H1 (cell line): ENCODE measurements at regions not wholly inside any gene's neighbourhood (a gene's known extent, or its start where the extent isn't known, plus 50 kb on each side); places are given as distances from the start of the nearest gene placed in this dataset.

Experiments
- CTCF ChIA-PET: fragments of 300-600 bp; sonication (Branson Sonifier 250); formaldehyde crosslinking; loops from one replicate; lab custom pipeline; 2021; ENCODE audit not compliant: partially characterized antibody; lab: Charles Lee
- POLR2A ChIA-PET: fragments of 300-600 bp; sonication (Branson Sonifier 250); formaldehyde crosslinking; loops from one replicate; lab custom pipeline; 2021; ENCODE audit warnings: inconsistent platforms; ENCODE audit not compliant: partially characterized antibody; lab: Charles Lee
- DNase-seq, 2 experiments: peaks; one replicate each; pipeline versions ENCODE4 v3.0.0 to v3.0.0-alpha.2; 2010 to 2022; ENCODE audit warnings: low spot score in 2 of 2, low read depth in 1 of 2, mixed read lengths in 1 of 2
- FAIRE-seq: peaks from 2 replicates; lab custom pipeline; 2011; peaks lifted over from hg19 to GRCh38; lab: Jason Lieb, UNC
- H2AFZ ChIP-seq: 2 replicates; pipeline ENCODE4 v1.8.1; 2012; ENCODE audit warnings: low read length, inconsistent platforms
- H2AK5ac ChIP-seq: 2 replicates; pipeline ENCODE4 v1.6.1; 2013; ENCODE audit warnings: low read depth, low read length
- H2BK120ac ChIP-seq: replicated peaks from 2 replicates; pipeline ENCODE3; 2013; ENCODE audit warnings: low read depth, low read length, inconsistent platforms
- H2BK12ac ChIP-seq: 2 replicates; pipeline ENCODE4 v1.6.1; 2013; ENCODE audit warnings: low read depth, low read length
- H2BK15ac ChIP-seq: 2 replicates; pipeline ENCODE4 v1.6.1; 2013; ENCODE audit warnings: low read length
- H2BK20ac ChIP-seq: 2 replicates; pipeline ENCODE4 v1.6.1; 2013; ENCODE audit warnings: low read length
- H2BK5ac ChIP-seq: 2 replicates; pipeline ENCODE4 v1.6.1; 2013; ENCODE audit warnings: low read depth, low read length
- H3K14ac ChIP-seq: 2 replicates; pipeline ENCODE4 v1.6.1; 2013; ENCODE audit warnings: inconsistent platforms; ENCODE audit not compliant: insufficient read length
- H3K18ac ChIP-seq: 2 replicates; pipeline ENCODE4 v1.6.1; 2013; ENCODE audit warnings: low read length; ENCODE audit errors: extremely low read depth
- H3K23ac ChIP-seq: 2 replicates; pipeline ENCODE4 v1.6.1; 2013; ENCODE audit warnings: inconsistent platforms; ENCODE audit not compliant: insufficient read length
- H3K23me2 ChIP-seq: 2 replicates; pipeline ENCODE4 v1.6.1; 2013; ENCODE audit warnings: low read depth, low read length
- H3K27ac ChIP-seq: 2 replicates; pipeline ENCODE4 v1.6.1; 2011; ENCODE audit warnings: low read depth, low read length, inconsistent platforms
- H3K27me3 ChIP-seq, 4 experiments: replicated peaks in 1 of 4; 1 replicate in 1 of 4; 2 replicates in 3 of 4; pipeline versions ENCODE4 v1.6.1 to v1.8.1; 2011 to 2013; ENCODE audit warnings: low read length in 3 of 4, mild to moderate bottlenecking in 3 of 4, inconsistent platforms in 2 of 4, mixed read lengths in 2 of 4, moderate library complexity in 1 of 4; ENCODE audit not compliant: control insufficient read depth in 3 of 4, insufficient read depth in 3 of 4; ENCODE audit errors: extremely low read depth in 1 of 4
- H3K36me3 ChIP-seq, 4 experiments: 2 replicates each; pipeline versions ENCODE4 v1.6.1 to v1.8.1; 2011 to 2013; ENCODE audit warnings: mild to moderate bottlenecking in 4 of 4, low read length in 3 of 4, moderate library complexity in 2 of 4, control low read depth in 1 of 4, inconsistent platforms in 1 of 4; ENCODE audit not compliant: insufficient read depth in 4 of 4, control insufficient read depth in 2 of 4
- H3K4ac ChIP-seq: replicated peaks from 2 replicates; pipeline ENCODE3; 2013; ENCODE audit warnings: low read length, low read depth, mixed read lengths, inconsistent platforms; ENCODE audit not compliant: insufficient read length
- H3K4me1 ChIP-seq, 4 experiments: replicated peaks in 1 of 4; 1 replicate in 1 of 4; 2 replicates in 3 of 4; pipeline versions ENCODE4 v1.6.1 to v1.8.1; 2011 to 2013; ENCODE audit warnings: low read length in 3 of 4, inconsistent platforms in 2 of 4, mixed read lengths in 1 of 4; ENCODE audit not compliant: insufficient read depth in 4 of 4, control insufficient read depth in 3 of 4
- H3K4me2 ChIP-seq, 2 experiments: 2 replicates each; pipeline versions ENCODE4 v1.6.1 to v1.8.1; 2011 to 2013; ENCODE audit warnings: low read depth in 2 of 2, low read length in 2 of 2, control low read depth in 1 of 2, inconsistent platforms in 1 of 2, mild to moderate bottlenecking in 1 of 2; ENCODE audit not compliant: insufficient read depth in 1 of 2
- H3K4me3 ChIP-seq, 4 experiments: fragments of 200-600, 300-600 bp in 1 of 4; sonication (generic), shearing (Covaris generic), sonication (Bioruptor Twin) in 1 of 4; 2 replicates each; pipeline versions ENCODE4 v1.5.1 to v1.8.1; 2011 to 2016; ENCODE audit warnings: low read length in 4 of 4, low read depth in 3 of 4, control low read depth in 2 of 4, inconsistent platforms in 2 of 4, mild to moderate bottlenecking in 2 of 4, mixed read lengths in 1 of 4, moderate library complexity in 1 of 4; ENCODE audit not compliant: insufficient read depth in 2 of 4; ENCODE audit errors: extremely low read depth in 1 of 4
- H3K56ac ChIP-seq: replicated peaks from 2 replicates; pipeline ENCODE3; 2013; ENCODE audit warnings: low read depth, mild to moderate bottlenecking, mixed read lengths, low read length, inconsistent platforms; ENCODE audit not compliant: insufficient read length
- H3K79me1 ChIP-seq: 2 replicates; pipeline ENCODE4 v1.6.1; 2013; ENCODE audit warnings: low read depth, low read length, control low read depth
- H3K79me2 ChIP-seq, 2 experiments: 2 replicates each; pipeline versions ENCODE4 v1.6.1 to v1.8.1; 2012 to 2013; ENCODE audit warnings: low read length in 2 of 2, mild to moderate bottlenecking in 2 of 2, inconsistent platforms in 1 of 2; ENCODE audit not compliant: insufficient read depth in 2 of 2, control insufficient read depth in 1 of 2
- H3K9ac ChIP-seq, 4 experiments: replicated peaks in 1 of 4; 1 replicate in 1 of 4; 2 replicates in 3 of 4; pipeline versions ENCODE4 v1.6.1 to v1.8.1; 2011 to 2013; ENCODE audit warnings: low read depth in 3 of 4, low read length in 3 of 4, control low read depth in 2 of 4, mild to moderate bottlenecking in 2 of 4, moderate library complexity in 2 of 4, inconsistent platforms in 1 of 4; ENCODE audit errors: extremely low read depth in 1 of 4
- H3K9me3 ChIP-seq, 2 experiments: 2 replicates each; pipeline versions ENCODE4 v1.6.1 to v1.8.1; 2012 to 2013; ENCODE audit warnings: mild to moderate bottlenecking in 2 of 2, moderate library complexity in 2 of 2, control low read depth in 1 of 2, inconsistent platforms in 1 of 2, low read depth in 1 of 2, low read length in 1 of 2, mixed read lengths in 1 of 2; ENCODE audit not compliant: insufficient read depth in 2 of 2
- H4K20me1 ChIP-seq, 2 experiments: replicated peaks in 1 of 2; 2 replicates each; pipeline versions ENCODE3 to v1.8.1; 2011 to 2013; ENCODE audit warnings: inconsistent platforms in 2 of 2, low read length in 2 of 2, mild to moderate bottlenecking in 1 of 2; ENCODE audit not compliant: insufficient read depth in 2 of 2, control insufficient read depth in 1 of 2
- H4K5ac ChIP-seq: 2 replicates; pipeline ENCODE4 v1.6.1; 2013; ENCODE audit warnings: low read length, low read depth, mixed read lengths, inconsistent platforms; ENCODE audit not compliant: insufficient read length
- H4K8ac ChIP-seq: 2 replicates; pipeline ENCODE4 v1.8.0; 2013; ENCODE audit warnings: mild to moderate bottlenecking, moderate library complexity, low read length, inconsistent platforms; ENCODE audit not compliant: insufficient read depth; ENCODE audit errors: extremely low read depth
- H4K91ac ChIP-seq: replicated peaks from 2 replicates; pipeline ENCODE3; 2013; ENCODE audit warnings: low read length, mixed read lengths, inconsistent platforms; ENCODE audit not compliant: insufficient read length
- CBX8 ChIP-seq: fragments of 300-800, 300-1000 bp; sonication (generic); IDR thresholded peaks from 2 replicates; pipeline ENCODE4 v1.7.1; 2016; ENCODE audit warnings: low read depth, low read length, borderline replicate concordance
- EP300 ChIP-seq, 2 experiments: IDR thresholded peaks; 1 replicate in 1 of 2; 2 replicates in 1 of 2; pipeline ENCODE4 v1.6.1; 2011 to 2012; ENCODE audit warnings: low read depth in 2 of 2, low read length in 2 of 2, mild to moderate bottlenecking in 2 of 2, borderline replicate concordance in 1 of 2, inconsistent platforms in 1 of 2, moderate library complexity in 1 of 2
- EZH2 ChIP-seq: fragments of 200-600 bp; sonication (generic); IDR thresholded peaks from 2 replicates; pipeline ENCODE4 v1.7.1; 2012; ENCODE audit warnings: low read depth, mild to moderate bottlenecking, moderate library complexity, low read length, inconsistent platforms; ENCODE audit not compliant: severe bottlenecking
- HDAC6 ChIP-seq: IDR thresholded peaks from one replicate; pipeline ENCODE4 v1.7.1; 2012; ENCODE audit warnings: low read depth, mild to moderate bottlenecking, inconsistent platforms, low read length, moderate library complexity
- JUND ChIP-seq: IDR thresholded peaks from 2 replicates; pipeline ENCODE4 v1.6.1; 2011; ENCODE audit warnings: mild to moderate bottlenecking, improper control_type of control experiment, low read length
- MAFK ChIP-seq: IDR thresholded peaks from 2 replicates; pipeline ENCODE4 v1.6.1; 2012; ENCODE audit warnings: low read depth, mild to moderate bottlenecking, improper control_type of control experiment, low read length
- RNF2 ChIP-seq: fragments of 200-900, 300-1000 bp; sonication (generic); IDR thresholded peaks from 2 replicates; pipeline ENCODE4 v1.7.1; 2016; ENCODE audit warnings: borderline replicate concordance, low read depth, mild to moderate bottlenecking, antibody characterized with exemption, low read length; ENCODE audit not compliant: poor library complexity, severe bottlenecking; ENCODE audit errors: missing control alignments
- RXRA ChIP-seq: IDR thresholded peaks from 2 replicates; pipeline ENCODE4 v1.6.1; 2011; ENCODE audit warnings: low read depth, mild to moderate bottlenecking, low read length, moderate library complexity; ENCODE audit not compliant: insufficient read depth
- SP2 ChIP-seq: IDR thresholded peaks from 2 replicates; pipeline ENCODE4 v1.6.1; 2012; ENCODE audit warnings: mild to moderate bottlenecking, low read length, inconsistent platforms
- TAF7 ChIP-seq: optimal IDR thresholded peaks from 2 replicates; pipeline ENCODE3; 2011; ENCODE audit warnings: low read depth, mild to moderate bottlenecking, inconsistent platforms, low read length, moderate library complexity, borderline replicate concordance
- WGBS, 2 experiments: shearing (Covaris generic) in 1 of 2; methylation state at CpG; one replicate each; pipeline versions ENCODE4 v1.1.6 to v1.1.7; 2013 to 2015; ENCODE audit warnings: low lambda C conversion rate in 2 of 2, mixed read lengths in 2 of 2, inconsistent platforms in 1 of 2, low coverage in 1 of 2, missing lambda C conversion rate in 1 of 2; ENCODE audit not compliant: insufficient replicate concordance in 2 of 2, insufficient coverage in 1 of 2, insufficient read length in 1 of 2; ENCODE audit errors: extremely low coverage in 1 of 2, missing lambda C conversion rate in 1 of 2; 5-methylcytosine and 5-hydroxymethylcytosine counted together

GRCh38 chr4:182101618-182102017 lies 141.6 kb upstream of the TENM3 start:
- Histone ChIP-seq H3K4ac (no peak overlapping the region), H3K18ac (no peak overlapping the region), H3K27me3 (no peaks in the 10 kb centered on the region), H4K91ac (no peak overlapping the region), H3K23ac (no peak overlapping the region), H2BK5ac (no peak overlapping the region; the same call in 1 of the 2 replicates), H3K9me3 (no peaks in the 10 kb centered on the region), H3K79me1 (no peaks in the 10 kb centered on the region), H3K56ac (no peak overlapping the region), H2BK15ac (no peak overlapping the region), H3K14ac (no peak overlapping the region), H3K4me1 (peaks cover 0 to 2% (median 0%) of the 10 kb centered on the region in 4 experiments; a peak in 2 of 7 replicates), H3K79me2 (no peaks in the 10 kb centered on the region), H3K4me2 (no peak overlapping the region), H3K27ac (no peak overlapping the region), H2AK5ac (no peak overlapping the region), H3K4me3 (no peak overlapping the region), H3K9ac (no peak overlapping the region), H3K23me2 (no peaks in the 10 kb centered on the region), H4K8ac (no peak overlapping the region), H2BK12ac (no peak overlapping the region), H4K20me1 (no peaks in the 10 kb centered on the region), H3K36me3 (no peaks in the 10 kb centered on the region), H2AFZ (no peak overlapping the region), H2BK120ac (no peak overlapping the region), H4K5ac (no peak overlapping the region), H2BK20ac (no peak overlapping the region)
- FAIRE-seq, result no peak
- ChIA-PET CTCF (interaction anchor here (0.6 to 1.6 kb wide), 2 partner anchors 10 to 1049 kb away, joined by 3 to 4 read pairs; no protein-coding TSS in a partner anchor), POLR2A (no interaction called here)
- DNase-seq, result no peak
- 96% methylated on average over 8 of the region's 8 CpGs; no CpG with 5 or more reads in 1 of the 2 experiments for WGBS, 2 experiments
- no peak for TF ChIP-seq CBX8
- no peak for TF ChIP-seq SP2
- no peak for TF ChIP-seq HDAC6
- no peak for TF ChIP-seq EP300 (IDR thresholded peaks at IDR 0.05; ENCODE audit: borderline replicate concordance in 1 of 2, low read depth in 2 of 2, low read length in 2 of 2)
- TF ChIP-seq EZH2, result no peak
- TF ChIP-seq MAFK, result no peak
- no peak for TF ChIP-seq RNF2
- no peak for TF ChIP-seq TAF7
- no peak for TF ChIP-seq RXRA
- TF ChIP-seq JUND, result no peak
